ENCODE measurements at regions not wholly inside any gene's neighbourhood (a gene's known extent, or its start where the extent isn't known, plus 50 kb on each side); places are given as distances from the start of the nearest gene placed in this dataset.

DNA sequence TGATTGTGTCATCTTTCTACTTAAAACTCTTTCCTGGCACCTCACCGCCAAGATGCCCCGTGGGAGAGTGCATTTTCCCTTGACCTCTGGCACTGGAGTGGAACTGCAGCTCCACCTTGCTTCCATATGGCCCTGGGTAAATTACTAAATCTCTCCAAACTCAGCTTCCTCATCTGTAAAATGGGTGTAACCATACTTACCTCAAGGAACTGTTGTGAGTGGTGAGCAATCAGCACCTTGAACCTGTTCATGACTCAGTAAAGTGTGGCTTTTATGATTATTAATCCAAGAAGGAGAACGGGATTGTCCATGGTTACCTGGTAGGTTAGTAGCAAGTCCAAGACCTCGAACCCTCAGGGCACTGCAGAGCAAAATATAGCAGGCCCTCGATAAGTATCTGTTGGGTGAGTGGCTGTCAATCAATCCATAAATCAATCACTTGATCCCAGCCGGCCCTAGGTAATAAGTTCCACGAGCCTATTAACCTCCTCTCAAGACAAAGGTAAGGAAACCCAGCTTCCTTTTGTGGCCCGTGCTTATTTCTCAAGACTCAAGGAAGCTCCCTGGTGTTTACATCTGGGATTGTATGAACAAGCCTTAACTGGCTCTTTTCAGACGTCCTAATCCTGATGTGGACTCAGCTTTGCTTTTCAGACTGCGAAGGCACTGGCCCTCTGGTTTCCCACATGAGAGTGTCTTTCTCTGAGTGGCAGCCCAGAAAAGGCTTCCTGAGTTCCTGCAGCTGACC, 114.0 kb upstream of the GJB5 start:
- 0 out of 22 replicates have a peak, but pooled peaks cover 0 to 6% (median 0%) of the 10 kb centered on the region in 11 experiments for H3K9me3 ChIP-seq (replicated peaks in 1 of 11)
- no peak overlapping the region for H3K9ac ChIP-seq

DNA sequence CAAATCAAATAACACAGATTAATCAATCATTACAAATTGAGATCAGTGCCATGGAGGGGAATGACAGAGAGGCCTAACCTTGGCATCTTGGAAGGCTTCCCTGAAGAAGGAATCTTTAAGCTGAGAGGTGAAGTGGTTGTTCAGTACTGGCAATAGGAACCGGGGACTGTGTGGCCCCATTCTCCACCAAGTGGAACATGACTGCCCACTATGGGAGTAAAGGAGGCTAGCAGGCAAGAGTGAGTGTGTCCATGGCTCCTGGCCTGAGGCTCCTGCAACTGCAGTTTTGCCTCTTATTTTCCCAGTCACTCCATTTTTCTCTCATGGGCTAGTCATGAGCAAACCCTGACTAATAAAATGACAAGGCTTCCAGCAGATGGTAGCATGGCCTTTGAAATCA, 112.2 kb upstream of the GJB5 start:
- TF ChIP-seq Cebpa-rat (IDR thresholded peaks at IDR 0.05) = no peak
- no peaks in the 10 kb centered on the region for H3K27me3 ChIP-seq
- no peak overlapping the region for H3K4me2 ChIP-seq
- H3K4me1 ChIP-seq = peaks cover 0 to 15% (median 3%) of the 10 kb centered on the region in 10 experiments; a peak in 10 of 20 replicates
- H4K20me1 ChIP-seq = no peaks in the 10 kb centered on the region
- no peaks in the 10 kb centered on the region for H3K36me3 ChIP-seq
- H3K9ac ChIP-seq = no peak overlapping the region
- no peak overlapping the region for H3K4me3 ChIP-seq
- no peaks in the 10 kb centered on the region for H3K9me3 ChIP-seq (replicated peaks in 1 of 11)
- no peak overlapping the region for H3K27ac ChIP-seq

More for the DNA sequence above, 114.0 kb upstream of the GJB5 start:
- Histone ChIP-seq H4K20me1 (no peaks in the 10 kb centered on the region), H3K27me3 (no peaks in the 10 kb centered on the region), H3K4me3 (no peak overlapping the region), H3K4me1 (peaks cover 0 to 9% (median 0%) of the 10 kb centered on the region in 10 experiments; a peak in 6 of 20 replicates), H3K27ac (no peak overlapping the region), H3K4me2 (no peak overlapping the region), H3K36me3 (no peaks in the 10 kb centered on the region)
- no peak for TF ChIP-seq Cebpa-rat (IDR thresholded peaks at IDR 0.05)

DNA sequence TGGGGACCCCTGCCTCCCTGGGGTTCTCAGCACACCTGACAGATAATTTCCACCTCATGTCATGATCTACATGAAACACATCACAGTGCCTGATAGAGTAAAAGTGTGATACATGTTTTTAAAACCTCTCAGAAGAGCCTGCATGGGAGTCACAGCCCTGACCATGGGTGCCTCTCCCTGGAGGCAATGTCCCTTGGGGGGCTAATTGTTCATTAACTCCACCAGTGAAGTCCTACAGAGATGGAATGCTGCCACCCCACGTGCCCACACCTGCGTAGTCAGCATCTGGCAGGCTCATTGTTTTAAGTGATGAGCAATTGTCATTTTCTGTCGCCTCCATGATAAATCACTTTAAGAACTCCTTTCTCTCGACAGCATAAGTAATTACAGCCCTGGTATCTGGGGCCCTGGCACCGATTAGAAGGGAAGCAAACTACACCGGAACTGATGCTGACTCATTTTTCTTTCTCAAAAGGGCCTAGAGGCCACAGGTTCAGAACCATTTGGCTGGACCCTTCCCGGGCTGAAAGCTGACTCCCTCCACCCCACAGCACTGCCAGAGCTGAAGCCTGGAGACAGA, 109.6 kb upstream of the GJB5 start:
- H3K27ac ChIP-seq = no peak overlapping the region
- no peak for TF ChIP-seq Cebpa-rat (IDR thresholded peaks at IDR 0.05)
- H3K9ac ChIP-seq = no peak overlapping the region
- peaks cover 0 to 10% (median 7%) of the 10 kb centered on the region in 10 experiments; a peak in 10 of 20 replicates for H3K4me1 ChIP-seq
- no peaks in the 10 kb centered on the region for H3K27me3 ChIP-seq
- H3K9me3 ChIP-seq (replicated peaks in 1 of 11) = no peaks in the 10 kb centered on the region
- H3K36me3 ChIP-seq = no peaks in the 10 kb centered on the region
- no peaks in the 10 kb centered on the region for H4K20me1 ChIP-seq
- H3K4me3 ChIP-seq = no peak overlapping the region
- H3K4me2 ChIP-seq = no peak overlapping the region

DNA sequence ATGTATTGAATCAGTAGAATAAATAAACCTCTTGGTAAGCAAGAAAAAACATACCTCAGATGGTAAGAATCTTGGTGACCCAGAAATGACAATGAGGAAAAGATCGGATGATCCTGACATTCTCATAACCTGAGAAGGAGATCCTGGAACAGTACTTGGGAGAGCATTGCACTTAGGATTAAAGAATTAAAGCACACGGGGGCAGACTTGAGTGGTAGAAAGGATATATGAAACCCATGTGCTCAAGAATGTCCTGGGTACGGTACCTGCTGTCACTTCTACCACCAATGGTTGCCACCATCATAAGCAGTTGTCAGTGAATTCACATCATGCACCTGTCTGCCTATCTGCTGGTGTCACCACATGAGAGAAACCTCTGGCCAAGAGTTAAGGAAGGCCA, 108.9 kb upstream of the GJB5 start:
- no peak overlapping the region for H3K27ac ChIP-seq
- no peaks in the 10 kb centered on the region for H3K27me3 ChIP-seq
- TF ChIP-seq Cebpa-rat (IDR thresholded peaks at IDR 0.05) = no peak
- H4K20me1 ChIP-seq = no peaks in the 10 kb centered on the region
- H3K9ac ChIP-seq = no peak overlapping the region
- no peak overlapping the region for H3K4me2 ChIP-seq
- peaks cover 0 to 10% (median 7%) of the 10 kb centered on the region in 10 experiments; a peak in 10 of 20 replicates for H3K4me1 ChIP-seq
- no peak overlapping the region for H3K4me3 ChIP-seq
- no peaks in the 10 kb centered on the region for H3K36me3 ChIP-seq
- H3K9me3 ChIP-seq (replicated peaks in 1 of 11) = no peaks in the 10 kb centered on the region

GRCh38 chr1:34648501-34648900, 106.3 kb upstream of the GJB5 start:
- no peaks in the 10 kb centered on the region for H3K9me3 ChIP-seq (replicated peaks in 1 of 11)
- H3K27me3 ChIP-seq = no peaks in the 10 kb centered on the region
- H4K20me1 ChIP-seq = no peaks in the 10 kb centered on the region
- H3K27ac ChIP-seq = no peak overlapping the region
- H3K4me3 ChIP-seq = no peak overlapping the region
- no peaks in the 10 kb centered on the region for H3K36me3 ChIP-seq
- TF ChIP-seq Cebpa-rat (IDR thresholded peaks at IDR 0.05) = no peak
- H3K9ac ChIP-seq = no peak overlapping the region
- H3K4me2 ChIP-seq = no peak overlapping the region
- H3K4me1 ChIP-seq = peaks cover 0 to 10% (median 7%) of the 10 kb centered on the region in 10 experiments; a peak in 10 of 20 replicates

DNA sequence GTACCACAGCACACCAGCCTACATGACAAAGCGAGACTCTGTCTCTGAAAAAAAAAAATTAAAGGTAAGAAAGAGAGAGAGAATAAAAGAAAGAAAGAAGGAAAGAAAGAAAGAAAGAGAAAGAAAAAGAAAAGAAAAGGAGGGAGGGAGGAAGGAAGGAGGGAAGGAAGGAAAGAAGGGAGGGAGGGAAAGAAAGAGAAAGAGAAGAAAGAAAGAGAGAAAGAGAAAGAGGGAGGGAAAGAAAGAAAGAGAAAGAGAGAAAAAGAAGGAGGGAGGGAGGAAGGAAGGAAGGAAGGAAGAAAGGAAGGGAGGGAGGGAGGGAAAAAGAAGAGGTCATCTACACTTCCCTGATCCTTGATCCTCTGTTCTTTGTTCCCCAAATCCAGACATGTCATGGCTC, 104.8 kb upstream of the GJB5 start:
- Histone ChIP-seq H3K27me3 (no peaks in the 10 kb centered on the region), H3K4me3 (no peak overlapping the region), H3K27ac (no peak overlapping the region), H3K4me1 (peaks cover 2 to 12% (median 8%) of the 10 kb centered on the region in 10 experiments; a peak in 18 of 20 replicates), H3K9ac (no peak overlapping the region), H3K36me3 (no peaks in the 10 kb centered on the region), H3K4me2 (no peak overlapping the region), H4K20me1 (no peaks in the 10 kb centered on the region), H3K9me3 (replicated peaks in 1 of 11) (no peaks in the 10 kb centered on the region)
- TF ChIP-seq Cebpa-rat (IDR thresholded peaks at IDR 0.05) = no peak

DNA sequence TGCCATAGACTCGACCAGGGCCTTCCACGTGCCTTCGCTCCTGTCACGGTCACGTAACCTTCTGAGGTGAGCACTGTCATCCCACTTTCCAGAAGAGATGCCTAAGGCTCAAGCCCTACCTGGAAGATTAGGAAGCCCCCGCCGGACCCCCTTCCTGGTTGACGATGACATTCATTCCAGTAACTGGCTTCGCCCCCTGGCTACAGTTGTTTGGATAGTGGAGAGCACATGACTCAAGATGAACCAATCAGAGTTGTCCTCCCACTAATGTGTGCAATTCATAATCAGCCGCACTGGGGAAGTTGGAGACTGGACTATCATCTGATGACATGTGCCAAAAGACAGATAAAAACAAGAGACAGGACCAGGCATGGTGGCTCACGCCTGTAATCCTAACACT, 104.0 kb upstream of the GJB5 start:
- Histone ChIP-seq H3K27me3 (no peaks in the 10 kb centered on the region), H3K9me3 (replicated peaks in 1 of 11) (no peaks in the 10 kb centered on the region), H3K4me1 (peaks cover 9 to 19% (median 15%) of the 10 kb centered on the region in 10 experiments), H3K4me3 (no peak overlapping the region), H3K9ac (no peak overlapping the region), H4K20me1 (no peaks in the 10 kb centered on the region), H3K4me2 (no peak overlapping the region), H3K36me3 (no peaks in the 10 kb centered on the region), H3K27ac (no peak overlapping the region)
- TF ChIP-seq Cebpa-rat (IDR thresholded peaks at IDR 0.05) = no peak

- H3K4me2 ChIP-seq = no peak overlapping the region
- peaks cover 8 to 14% (median 12%) of the 10 kb centered on the region in 10 experiments; a peak in 18 of 20 replicates for H3K4me1 ChIP-seq
- no peaks in the 10 kb centered on the region for H4K20me1 ChIP-seq
- H3K36me3 ChIP-seq = no peaks in the 10 kb centered on the region
- H3K4me3 ChIP-seq = no peak overlapping the region
- no peak overlapping the region for H3K9ac ChIP-seq
- H3K9me3 ChIP-seq (replicated peaks in 1 of 11) = no peaks in the 10 kb centered on the region
- no peaks in the 10 kb centered on the region for H3K27me3 ChIP-seq
- H3K27ac ChIP-seq = no peak overlapping the region
- no peak for TF ChIP-seq Cebpa-rat (IDR thresholded peaks at IDR 0.05)
These were observed 101.7 kb upstream of the GJB5 start for GRCh38 chr1:34653110-34653509.

DNA sequence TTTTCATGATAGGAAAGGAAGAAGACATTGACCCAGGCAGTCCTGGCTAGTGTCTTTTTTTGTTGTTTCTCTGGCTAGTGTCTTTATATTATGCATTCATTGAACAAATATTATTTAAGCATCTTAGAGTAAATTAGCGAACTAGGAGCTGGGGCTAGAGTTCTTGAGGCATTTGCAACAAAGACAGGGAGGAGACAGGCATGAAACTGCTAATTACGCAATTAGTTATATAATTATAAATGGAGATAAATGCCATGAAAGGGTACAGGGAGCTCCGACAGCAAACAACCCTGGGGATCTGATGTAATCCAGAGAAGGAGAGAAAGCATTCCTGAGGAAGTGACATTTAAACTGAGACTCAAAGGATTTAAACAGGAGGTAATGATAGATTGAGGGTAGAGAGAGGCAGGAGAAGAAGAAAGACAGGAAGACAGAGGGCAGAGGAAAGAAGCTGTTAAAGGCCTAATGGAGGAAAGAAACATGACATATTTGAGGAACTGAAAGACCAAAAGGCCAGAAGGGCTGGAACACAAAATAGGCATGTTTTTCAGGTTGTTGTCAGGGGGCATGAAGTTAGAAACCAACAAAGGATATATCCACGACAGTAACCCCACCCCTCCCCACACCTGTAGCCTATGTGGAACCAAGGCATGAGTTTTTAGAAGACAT, 99.5 kb upstream of the GJB5 start:
- Histone ChIP-seq H3K4me1 (peaks cover 8 to 14% (median 12%) of the 10 kb centered on the region in 10 experiments; a peak in 17 of 20 replicates), H3K9me3 (replicated peaks in 1 of 11) (no peaks in the 10 kb centered on the region), H3K27ac (no peak overlapping the region; a peak in 1 of 22 replicates), H3K4me3 (no peak overlapping the region), H4K20me1 (no peaks in the 10 kb centered on the region), H3K36me3 (no peaks in the 10 kb centered on the region), H3K27me3 (no peaks in the 10 kb centered on the region), H3K9ac (no peak overlapping the region), H3K4me2 (peak overlapping the region; percentile 2 to 53 (median 34); a peak in 14 of 22 replicates)
- peak in 5 of 11 experiments; percentile 10 to 55 (median 31); a peak in 4 of 22 replicates for TF ChIP-seq Cebpa-rat (IDR thresholded peaks at IDR 0.05)

Data from BLaER1 treated with 17β-estradiol and CSF1 and Interleukin-3, amounts not matched to agents 10 nM and 100 nM (cell line).